HCT116 (cell line): ENCODE measurements at regions not wholly inside any gene's neighbourhood (a gene's known extent, or its start where the extent isn't known, plus 50 kb on each side); places are given as distances from the start of the nearest gene placed in this dataset.

Experiments
- ATAC-seq: fragments of 200-7000 bp; cut with Tn5 transposase; 2 replicates; pipeline ENCODE4 v1.9.1; 2020; ENCODE audit warnings: mild to moderate bottlenecking, moderate library complexity
- BruUV-seq: library from RNA; stranded (reverse); fragments of 400-500 nt; replicated peaks from 2 replicates; lab custom pipeline; 2021; lab: Mats Ljungman, UMichigan
- CTCF ChIA-PET: fragments of 300-600 bp; sonication (Branson Sonifier 250); formaldehyde crosslinking; loops from one replicate; lab custom pipeline; 2021; ENCODE audit warnings: antibody characterized with exemption; lab: Charles Lee
- POLR2A ChIA-PET: fragments of 300-600, 350-600 bp; sonication (Branson Sonifier 250); formaldehyde crosslinking; loops from one replicate; lab custom pipeline; 2021; ENCODE audit warnings: antibody characterized with exemption; lab: Charles Lee
- RAD21 ChIA-PET, 2 experiments: fragments of 300-600 bp; sonication (Branson Sonifier 250); formaldehyde crosslinking; loops; one replicate each; lab custom pipeline; 2023; ENCODE audit warnings: low total read pairs in 2 of 2; ENCODE audit not compliant: uncharacterized antibody in 2 of 2, unreplicated experiment in 2 of 2, low non-redundant PET in 1 of 2; lab: Charles Lee
- DNase-seq: peaks from one replicate; pipeline ENCODE4 v3.0.0-alpha.2; 2010; ENCODE audit warnings: low read depth, low spot score
- H2AFZ ChIP-seq: fragments of 200-600 bp; shearing (Covaris generic), sonication (generic); 2 replicates; pipeline ENCODE4 v1.6.1; 2017; ENCODE audit warnings: low read depth, mixed run types, mixed read lengths, antibody characterized with exemption, low read length; ENCODE audit not compliant: poor library complexity, severe bottlenecking
- H3K27ac ChIP-seq: 2 replicates; pipeline ENCODE4 v1.5.1; 2012; ENCODE audit warnings: low read depth, low read length
- H3K27me3 ChIP-seq: fragments of 200-600 bp; sonication (generic); 2 replicates; pipeline ENCODE4 v1.6.1; 2016; ENCODE audit warnings: mixed run types, low read length, mixed read lengths; ENCODE audit not compliant: insufficient read depth
- H3K36me3 ChIP-seq, 2 experiments: fragments of 200-500 bp in 1 of 2; fragments of 200-600 bp in 1 of 2; sonication (Bioruptor generic) in 1 of 2; sonication (generic) in 1 of 2; 2 replicates each; pipeline versions ENCODE4 v1.5.1 to v1.6.1; 2014 to 2016; ENCODE audit warnings: low read length in 2 of 2, inconsistent platforms in 1 of 2, mixed read lengths in 1 of 2, mixed run types in 1 of 2; ENCODE audit not compliant: insufficient read depth in 2 of 2, control insufficient read depth in 1 of 2
- H3K4me1 ChIP-seq, 2 experiments: fragments of 200-600 bp in 1 of 2; sonication (generic) in 1 of 2; 2 replicates each; pipeline versions ENCODE4 v1.5.1 to v1.6.1; 2012 to 2017; ENCODE audit warnings: low read length in 2 of 2, inconsistent platforms in 1 of 2, mild to moderate bottlenecking in 1 of 2, mixed read lengths in 1 of 2, mixed run types in 1 of 2, moderate library complexity in 1 of 2; ENCODE audit not compliant: insufficient read depth in 2 of 2, control insufficient read depth in 1 of 2
- H3K4me2 ChIP-seq: fragments of 200-600 bp; sonication (generic); 2 replicates; pipeline ENCODE4 v1.6.1; 2017; ENCODE audit warnings: mixed run types, low read length, mixed read lengths
- H3K4me3 ChIP-seq, 2 experiments: fragments of 200-600 bp in 1 of 2; sonication (generic) in 1 of 2; replicated peaks in 1 of 2; 2 replicates each; pipeline ENCODE4 v1.5.1; 2011 to 2016; ENCODE audit warnings: low read length in 2 of 2, control low read depth in 1 of 2, low read depth in 1 of 2, mild to moderate bottlenecking in 1 of 2, mixed read lengths in 1 of 2, mixed run types in 1 of 2
- H3K79me2 ChIP-seq: fragments of 200-600 bp; sonication (generic); 2 replicates; pipeline ENCODE4 v1.6.1; 2017; ENCODE audit warnings: mild to moderate bottlenecking, mixed run types, low read length, moderate library complexity, mixed read lengths; ENCODE audit not compliant: insufficient read depth
- H3K9ac ChIP-seq: fragments of 200-600 bp; sonication (generic); 2 replicates; pipeline ENCODE4 v1.6.1; 2016; ENCODE audit warnings: low read length, mixed read lengths
- H3K9me2 ChIP-seq: fragments of 200-600 bp; sonication (generic), shearing (Covaris generic); 2 replicates; pipeline ENCODE4 v1.6.1; 2017; ENCODE audit warnings: mixed run types, mild to moderate bottlenecking, moderate library complexity; ENCODE audit not compliant: insufficient read depth
- H3K9me3 ChIP-seq, 2 experiments: fragments of 200-500 bp in 1 of 2; fragments of 200-600 bp in 1 of 2; sonication (Bioruptor generic) in 1 of 2; sonication (generic) in 1 of 2; 2 replicates each; pipeline ENCODE4 v1.6.1; 2014 to 2017; ENCODE audit warnings: low read length in 2 of 2, mixed read lengths in 2 of 2, inconsistent platforms in 1 of 2, low read depth in 1 of 2, mild to moderate bottlenecking in 1 of 2, mixed run types in 1 of 2, moderate library complexity in 1 of 2; ENCODE audit not compliant: control insufficient read depth in 1 of 2, insufficient read depth in 1 of 2
- H4K20me1 ChIP-seq: fragments of 200-600 bp; sonication (generic), shearing (Covaris generic); 2 replicates; pipeline ENCODE4 v1.6.1; 2017; ENCODE audit warnings: mixed run types, mild to moderate bottlenecking, moderate library complexity; ENCODE audit not compliant: insufficient read depth
- ATF3 ChIP-seq: IDR thresholded peaks from 2 replicates; pipeline ENCODE4 v1.6.1; 2012
- CBX3 ChIP-seq: IDR thresholded peaks from 2 replicates; pipeline ENCODE4 v1.6.1; 2012; ENCODE audit warnings: low read depth
- CTCF ChIP-seq, 3 experiments: fragments of 200-600 bp in 1 of 3; sonication (generic) in 1 of 3; IDR thresholded peaks in 2 of 3; conservative IDR thresholded peaks in 1 of 3; 2 replicates each; pipeline ENCODE4 v1.5.1; 2012 to 2017; ENCODE audit warnings: low read depth in 2 of 3, low read length in 2 of 3, antibody characterized with exemption in 1 of 3, borderline replicate concordance in 1 of 3, control low read depth in 1 of 3, mild to moderate bottlenecking in 1 of 3, mixed read lengths in 1 of 3, mixed run types in 1 of 3, moderate library complexity in 1 of 3; ENCODE audit not compliant: insufficient read depth in 1 of 3
- ELF1 ChIP-seq: IDR thresholded peaks from 2 replicates; pipeline ENCODE4 v1.6.1; 2012; ENCODE audit warnings: low read depth, borderline replicate concordance
- EZH2 ChIP-seq: fragments of 200-600 bp; sonication (generic); IDR thresholded peaks from 2 replicates; pipeline ENCODE4 v1.6.1; 2017; ENCODE audit warnings: antibody characterized with exemption, mixed run types
- EZH2phosphoT487 ChIP-seq: fragments of 200-600 bp; IDR thresholded peaks from 2 replicates; pipeline ENCODE4 v1.6.1; 2018; ENCODE audit warnings: antibody characterized with exemption, borderline replicate concordance
- MAX ChIP-seq: IDR thresholded peaks from 2 replicates; pipeline ENCODE4 v1.6.1; 2012
- POLR2A ChIP-seq: IDR thresholded peaks from 2 replicates; pipeline ENCODE4 v1.7.0; 2011; ENCODE audit warnings: borderline replicate concordance; ENCODE audit not compliant: insufficient read depth, insufficient read length; ENCODE audit errors: extremely low read depth
- REST ChIP-seq: IDR thresholded peaks from 2 replicates; pipeline ENCODE4 v1.6.1; 2012; ENCODE audit warnings: low read depth
- SIN3A ChIP-seq: IDR thresholded peaks from 2 replicates; pipeline ENCODE4 v1.6.1; 2012; ENCODE audit warnings: low read depth
- SRF ChIP-seq: IDR thresholded peaks from 2 replicates; pipeline ENCODE4 v1.6.1; 2012; ENCODE audit warnings: low read depth
- YY1 ChIP-seq: IDR thresholded peaks from 2 replicates; pipeline ENCODE4 v1.6.1; 2011; ENCODE audit warnings: low read length, low read depth, moderate library complexity, mild to moderate bottlenecking; ENCODE audit not compliant: insufficient replicate concordance; ENCODE audit errors: extremely low read depth
- ZFX ChIP-seq: fragments of 450-650 bp; IDR thresholded peaks from 2 replicates; pipeline ENCODE4 v1.6.1; 2017
- ZNF274 ChIP-seq: fragments of 200-500 bp; sonication (Bioruptor generic); IDR thresholded peaks from 2 replicates; pipeline ENCODE4 v1.6.1; 2014; ENCODE audit warnings: mild to moderate bottlenecking, low read depth, low read length, inconsistent platforms
- intact Hi-C: fragments of 100-400 bp; cut with micrococcal nuclease; formaldehyde crosslinking; loops from 2 replicates; pipeline ENCODE4 v1.10.0; 2022

- H3K79me2 ChIP-seq, result no peaks in the 10 kb centered on the region
- H2AFZ ChIP-seq, result no peak overlapping the region
- intact Hi-C loops, result no loop called here
- no peak overlapping the region for H3K4me3 ChIP-seq
- no peaks in the 10 kb centered on the region for H3K9me2 ChIP-seq
- no peak overlapping the region for H3K9ac ChIP-seq
- H3K27me3 ChIP-seq, result no peaks in the 10 kb centered on the region
- ATAC-seq (no peak), DNase-seq (no peak)
- H4K20me1 ChIP-seq, result no peaks in the 10 kb centered on the region
- no peaks in the 10 kb centered on the region for H3K9me3 ChIP-seq
- BruUV-seq, result no TSS peak
- ChIA-PET CTCF (no interaction called here), RAD21 (no interaction called here), POLR2A (no interaction called here)
- no peak overlapping the region for H3K27ac ChIP-seq
- no peak overlapping the region for H3K4me2 ChIP-seq
- H3K36me3 ChIP-seq, result no peaks in the 10 kb centered on the region
- no peaks in the 10 kb centered on the region for H3K4me1 ChIP-seq
- TF ChIP-seq MAX, result no peak
- TF ChIP-seq YY1, result no peak
- no peak for TF ChIP-seq ZNF274
- TF ChIP-seq EZH2, result no peak
- TF ChIP-seq EZH2phosphoT487, result no peak
- no peak for TF ChIP-seq SRF
- TF ChIP-seq CTCF (IDR thresholded peaks at IDR 0.05 in 2 of 3, conservative IDR thresholded peaks at IDR 0.05 in 1 of 3; ENCODE audit: borderline replicate concordance in 1 of 3, insufficient read depth in 1 of 3, low read depth in 2 of 3, low read length in 2 of 3), result no peak
- no peak for TF ChIP-seq POLR2A
- TF ChIP-seq ZFX, result no peak
- TF ChIP-seq REST, result no peak
- no peak for TF ChIP-seq ELF1
- TF ChIP-seq SIN3A, result no peak
- TF ChIP-seq CBX3, result no peak
- TF ChIP-seq ATF3, result no peak
Measured at GRCh38 chr2:235278771-235279355, 215.0 kb upstream of the AGAP1 start.
